HG03097 (cell line): ENCODE measurements at regions not wholly inside any gene's neighbourhood (a gene's known extent, or its start where the extent isn't known, plus 50 kb on each side); places are given as distances from the start of the nearest gene placed in this dataset.

Source experiments
- ATAC-seq: cut with Tn5 transposase; IDR thresholded peaks from one replicate; pipeline ENCODE4 v1.9.1; 2021; ENCODE audit not compliant: unreplicated experiment, low FRiP score

DNA sequence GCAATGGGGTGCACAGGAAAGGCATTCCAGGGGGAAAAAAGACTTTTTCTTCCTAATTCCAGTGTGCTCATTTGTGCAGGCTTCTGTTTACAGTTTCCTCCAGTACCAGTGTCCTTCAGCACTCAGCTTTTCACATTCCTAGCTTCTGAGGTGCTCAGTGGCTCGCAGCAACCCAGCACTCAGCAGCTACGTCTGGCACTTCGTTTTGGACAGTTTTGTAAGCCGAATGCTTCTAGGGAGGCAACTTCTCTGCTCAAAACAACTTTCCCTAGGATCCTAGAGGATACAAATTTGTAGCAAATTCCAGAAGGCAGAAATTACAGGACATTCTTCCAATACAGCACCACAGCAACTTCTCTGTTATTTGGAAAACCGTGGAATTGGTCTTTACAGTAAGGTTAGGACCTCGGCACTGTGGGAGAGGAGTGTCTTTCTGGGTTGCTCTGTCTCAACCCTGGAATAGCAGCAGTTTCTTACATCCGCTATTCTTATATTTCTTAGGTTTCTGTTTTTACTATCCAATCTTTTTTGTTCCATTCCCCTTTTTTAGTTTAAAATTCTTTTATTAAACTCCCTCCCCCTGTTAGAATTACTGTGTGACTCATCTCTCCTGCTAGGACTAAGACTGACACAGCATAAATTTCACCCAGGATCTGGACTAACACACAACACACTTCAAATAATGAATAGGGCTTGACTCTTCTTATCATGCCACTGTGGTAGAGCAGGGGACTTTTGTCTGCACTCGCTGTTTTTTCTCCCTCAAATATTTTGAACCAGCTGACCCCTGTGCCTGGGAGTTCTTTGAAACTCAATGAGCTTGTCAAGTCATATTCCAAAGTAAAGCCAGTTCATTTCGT lies 1314.7 kb downstream of the FSTL5 start:
- ATAC-seq, result no peak

DNA sequence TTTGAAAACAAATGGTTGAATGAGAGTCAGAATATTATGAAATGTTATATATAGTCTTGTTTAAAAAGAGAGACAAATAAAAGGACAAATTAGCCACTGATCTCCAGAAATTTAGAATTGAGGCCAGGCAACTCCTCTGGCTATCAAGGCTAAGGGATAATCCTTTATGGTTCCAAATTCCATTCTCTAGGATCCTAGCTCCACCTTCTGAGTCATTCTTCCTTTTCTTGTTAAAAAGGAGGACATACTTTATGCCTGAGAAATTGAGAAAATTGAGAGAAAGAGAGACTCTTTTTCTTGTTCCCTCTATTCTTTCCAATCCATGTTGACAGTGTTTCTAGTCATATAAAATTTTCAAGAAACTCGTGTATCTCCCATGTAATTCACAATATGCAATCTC lies 1299.5 kb downstream of the FSTL5 start:
- ATAC-seq, result no peak

DNA sequence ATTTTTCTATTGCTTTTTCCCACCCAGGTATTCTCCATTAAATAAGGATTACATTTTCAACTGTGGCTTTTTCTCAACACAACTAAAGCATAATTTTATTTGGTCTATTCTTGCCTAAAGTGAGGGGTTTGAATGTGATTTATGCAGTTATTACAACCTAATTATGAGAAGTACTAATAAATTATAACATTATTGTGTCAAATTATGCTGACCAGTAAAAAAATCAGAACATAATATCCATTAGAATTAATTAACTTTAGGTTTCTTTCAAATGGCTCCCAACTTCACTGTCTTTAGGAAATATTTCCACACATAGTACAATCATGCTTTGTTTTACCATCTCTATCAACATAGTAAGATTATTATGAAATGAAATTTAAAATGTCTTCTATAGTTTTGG lies 1293.9 kb downstream of the FSTL5 start:
- ATAC-seq, result no peak

DNA sequence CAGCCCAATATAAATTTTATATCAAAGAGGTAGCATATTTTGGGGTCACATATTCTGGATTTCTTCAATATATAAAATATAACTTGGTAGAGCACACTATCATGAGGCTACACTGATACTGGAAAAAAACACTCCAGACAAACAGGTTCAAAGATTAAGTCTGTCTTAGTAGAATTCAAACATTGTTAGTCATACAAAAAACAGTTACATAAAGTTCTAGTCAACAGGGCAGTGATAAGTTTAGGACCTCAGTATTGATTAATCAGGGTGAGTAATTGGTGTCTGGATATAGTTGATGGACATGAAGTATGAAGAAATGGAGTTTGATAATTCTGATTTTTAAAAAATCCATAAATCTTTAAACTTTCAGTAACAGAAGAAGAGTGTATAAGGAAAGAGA lies 1291.3 kb downstream of the FSTL5 start:
- ATAC-seq, result no peak

DNA sequence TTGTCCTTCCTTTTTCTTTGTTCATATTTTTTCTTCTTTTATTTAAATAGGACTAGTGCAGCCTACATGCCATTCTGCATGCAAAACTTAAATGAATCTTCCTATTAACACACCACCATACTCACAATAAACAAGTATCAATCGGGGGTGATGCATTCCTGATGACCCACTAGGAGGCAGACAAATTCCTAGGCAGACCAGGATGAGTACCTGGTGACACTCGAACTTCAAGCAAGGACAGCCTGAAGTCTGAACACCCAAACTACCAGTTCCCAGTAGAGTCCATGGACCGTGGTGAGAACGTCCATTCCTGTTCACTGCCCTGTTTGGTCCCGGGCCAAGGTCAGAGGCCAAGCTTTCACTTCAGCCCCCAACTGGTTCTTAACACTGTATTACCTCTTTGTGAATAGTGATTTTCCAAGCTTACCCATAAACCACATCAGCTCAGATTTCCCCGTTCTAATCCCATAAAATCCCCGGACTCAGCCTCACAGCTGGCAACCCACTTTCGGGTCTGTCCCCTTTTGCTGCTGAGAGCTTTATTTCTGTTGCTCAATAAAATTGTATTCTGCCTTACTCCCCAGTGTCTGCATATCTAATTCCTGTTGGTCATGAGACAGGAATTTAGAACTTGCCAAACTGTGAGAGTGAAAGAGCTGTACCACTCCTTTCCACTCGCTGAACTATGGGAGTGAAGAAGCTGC lies 1286.6 kb downstream of the FSTL5 start:
- no peak for ATAC-seq

DNA sequence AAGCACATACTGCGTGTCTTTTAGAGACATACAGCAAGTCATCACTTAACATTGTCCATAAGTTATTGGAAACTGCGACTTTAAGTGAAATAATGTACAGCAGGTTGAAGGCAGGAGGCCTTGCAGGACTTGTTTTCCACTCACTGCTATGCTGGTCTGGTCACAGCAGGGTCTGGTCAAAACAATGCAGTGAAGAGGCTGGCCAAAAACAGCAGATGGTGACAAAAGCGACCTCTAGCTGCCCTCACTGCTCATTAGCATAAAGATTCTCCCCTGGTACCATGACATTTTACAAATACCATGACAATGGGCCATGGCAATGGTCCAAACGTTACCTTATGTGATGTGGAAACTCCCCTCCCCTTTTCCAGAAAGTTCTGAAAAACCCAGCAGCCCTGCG lies 1283.6 kb downstream of the FSTL5 start:
- no peak for ATAC-seq

DNA sequence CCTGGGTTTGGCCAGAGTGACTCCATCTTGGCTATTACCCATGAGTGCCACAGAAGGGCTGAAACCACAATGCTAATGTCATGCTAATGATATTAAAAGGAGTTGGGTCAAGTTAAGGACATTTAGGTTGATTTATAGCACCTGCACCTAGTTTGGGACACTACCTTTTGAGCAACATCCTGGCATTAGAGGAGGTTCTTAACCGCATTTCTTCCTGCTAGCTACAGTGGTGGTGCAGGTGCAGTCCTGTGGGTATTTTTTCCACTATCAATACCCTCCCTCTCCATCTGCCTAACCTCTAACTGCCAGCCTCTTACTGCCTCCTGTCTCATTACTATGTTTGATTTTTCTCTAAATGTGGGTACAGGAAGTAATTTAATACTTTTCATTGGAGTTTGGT lies 1276.1 kb downstream of the FSTL5 start:
- ATAC-seq, result no peak

DNA sequence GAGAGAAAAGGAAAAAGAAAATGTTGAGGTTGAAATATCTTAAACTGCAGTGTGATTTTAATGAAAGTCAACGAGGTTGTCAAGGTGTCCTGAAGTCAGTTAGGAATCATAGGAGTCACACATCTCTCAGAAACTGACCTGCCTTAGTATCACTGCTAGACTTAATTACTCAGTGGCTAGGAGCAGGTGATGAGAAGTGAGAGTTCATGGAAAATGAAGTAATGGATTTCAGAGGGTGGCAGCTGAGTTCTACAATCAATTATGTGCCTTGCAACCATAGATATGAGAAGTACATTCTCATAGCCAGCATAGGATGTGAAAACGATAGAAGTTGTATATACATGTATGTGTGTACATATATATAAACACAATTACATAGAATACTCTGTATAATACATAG lies 1269.7 kb downstream of the FSTL5 start:
- ATAC-seq, result no peak

DNA sequence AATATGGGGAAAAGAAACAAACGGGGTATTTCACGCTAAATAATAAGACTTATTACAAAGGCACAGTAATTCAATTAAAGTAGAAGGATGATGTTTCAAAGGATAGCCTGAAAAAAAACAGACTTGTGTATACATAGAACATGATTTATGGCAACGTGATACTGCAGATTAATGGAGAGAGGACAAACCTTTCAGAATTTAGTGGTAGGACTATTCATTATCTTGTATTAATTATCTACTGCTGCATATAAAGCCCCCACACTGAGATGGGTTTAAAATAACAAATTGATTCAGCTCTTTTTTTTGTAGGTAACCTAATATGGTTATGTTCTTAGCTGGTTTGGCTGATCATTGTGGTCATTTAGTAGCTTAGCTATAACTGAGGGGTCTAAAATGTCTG lies 1269.0 kb downstream of the FSTL5 start:
- ATAC-seq, result no peak

DNA sequence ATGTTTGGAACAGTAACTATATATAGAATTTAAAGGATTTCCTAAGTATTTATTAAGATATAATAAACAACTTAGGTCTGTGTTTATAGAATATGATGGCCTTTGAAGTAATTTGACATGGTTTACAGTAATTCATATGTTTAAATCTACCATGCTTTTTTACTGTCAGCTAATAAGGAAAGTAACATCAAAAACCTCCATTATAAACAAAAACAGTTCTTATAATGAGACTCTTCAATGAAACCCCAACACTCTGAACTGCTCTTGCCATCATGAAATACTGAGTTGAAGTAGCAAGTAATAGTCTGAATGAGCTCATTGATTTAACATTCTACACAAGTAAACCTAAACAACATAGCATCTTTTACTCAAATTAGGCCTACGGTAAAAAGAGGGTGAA lies 1236.5 kb downstream of the FSTL5 start:
- no peak for ATAC-seq

DNA sequence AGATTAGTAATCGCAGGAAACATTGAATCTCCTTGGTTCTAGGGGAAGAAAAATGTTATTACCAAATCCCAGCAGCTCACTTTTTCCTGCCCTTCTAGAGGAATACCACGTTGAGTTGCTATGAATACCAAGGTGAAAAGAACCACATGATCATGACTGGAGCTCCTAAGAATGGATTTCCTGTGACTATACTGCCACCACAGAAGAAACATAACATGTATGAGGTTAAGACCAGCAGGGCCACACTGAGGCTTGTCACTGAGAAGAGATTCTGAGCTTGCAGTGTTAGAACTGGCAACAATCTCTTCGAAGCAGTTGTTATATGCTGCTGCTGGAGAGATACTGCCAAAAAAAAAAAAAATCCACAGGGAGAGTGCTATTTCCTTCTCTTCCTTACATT lies 1235.3 kb downstream of the FSTL5 start:
- no peak for ATAC-seq

DNA sequence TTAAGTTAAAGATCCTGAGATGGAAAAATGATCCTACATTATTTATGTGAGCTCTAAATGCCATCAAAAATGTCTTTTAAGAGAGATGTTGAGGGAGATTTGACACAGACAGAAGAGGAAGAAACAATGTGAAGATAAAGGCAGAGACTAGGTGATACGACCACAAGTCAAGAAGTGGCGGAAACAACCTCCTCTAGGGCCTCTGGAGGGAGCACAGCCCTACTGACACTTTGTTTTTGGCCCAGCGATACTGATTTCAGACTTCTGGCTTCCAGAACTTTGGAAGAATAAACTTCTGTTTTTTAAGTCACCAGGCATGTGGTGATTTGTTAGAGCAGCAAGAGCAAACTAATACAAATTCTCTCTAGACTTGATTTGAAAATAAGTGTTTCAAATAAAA lies 1216.1 kb downstream of the FSTL5 start:
- ATAC-seq, result no peak

DNA sequence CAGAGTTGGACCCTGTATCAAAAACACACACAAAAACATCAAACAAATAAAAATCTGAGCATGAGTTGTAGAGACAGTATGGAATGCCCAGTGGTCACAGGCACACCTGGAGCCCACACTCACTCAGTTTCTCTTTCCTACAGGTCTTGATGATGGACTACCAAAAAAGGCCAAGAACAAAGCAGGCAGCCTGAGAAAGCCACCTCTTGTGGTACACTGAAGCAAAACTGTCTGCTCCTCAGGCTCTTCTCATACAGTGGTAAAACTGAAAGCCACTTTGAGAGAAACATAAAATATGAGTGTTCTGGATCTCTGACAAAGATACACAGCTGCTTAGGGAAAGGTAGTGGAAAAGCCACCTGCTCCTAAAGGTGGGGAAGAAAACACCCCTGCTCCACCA lies 1206.9 kb downstream of the FSTL5 start:
- ATAC-seq, result no peak

DNA sequence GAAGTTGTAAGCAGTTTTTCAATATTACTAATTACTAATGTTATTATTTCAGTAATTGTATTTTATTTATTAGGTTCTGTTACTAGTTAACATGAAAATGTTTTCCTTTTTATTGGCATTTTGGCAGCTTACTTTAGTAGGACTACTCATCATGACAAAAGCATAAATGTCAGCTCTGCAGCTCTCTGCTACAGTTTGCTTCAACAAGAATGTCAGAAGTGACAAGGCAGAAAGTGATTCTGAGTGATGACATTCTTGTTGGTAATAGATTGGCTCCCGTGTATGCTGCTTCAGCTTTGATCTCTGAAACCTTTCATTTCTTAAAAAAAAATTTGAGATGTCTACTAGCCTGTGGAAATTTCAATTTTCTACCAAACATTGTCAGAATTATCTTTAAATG lies 1193.9 kb downstream of the FSTL5 start:
- no peak for ATAC-seq

DNA sequence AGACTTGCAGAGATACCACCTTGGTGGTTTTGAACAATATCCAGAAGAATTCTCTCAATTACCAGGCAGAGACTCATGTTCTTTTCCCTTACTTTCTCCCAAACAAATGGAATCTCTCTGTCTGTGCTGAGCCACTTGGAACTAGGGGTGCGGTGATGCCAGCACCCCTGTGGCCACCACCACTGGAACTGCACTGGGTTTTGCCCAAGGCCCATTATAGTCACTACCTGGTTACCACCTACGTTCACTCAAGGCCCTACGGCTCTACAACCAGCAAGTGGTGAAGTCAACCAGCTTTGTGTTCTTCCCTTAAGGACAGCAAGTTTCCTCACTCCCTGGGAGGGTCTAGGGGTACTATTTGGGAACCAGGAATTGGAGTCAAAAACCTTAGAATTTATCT lies 1183.7 kb downstream of the FSTL5 start:
- no peak for ATAC-seq

DNA sequence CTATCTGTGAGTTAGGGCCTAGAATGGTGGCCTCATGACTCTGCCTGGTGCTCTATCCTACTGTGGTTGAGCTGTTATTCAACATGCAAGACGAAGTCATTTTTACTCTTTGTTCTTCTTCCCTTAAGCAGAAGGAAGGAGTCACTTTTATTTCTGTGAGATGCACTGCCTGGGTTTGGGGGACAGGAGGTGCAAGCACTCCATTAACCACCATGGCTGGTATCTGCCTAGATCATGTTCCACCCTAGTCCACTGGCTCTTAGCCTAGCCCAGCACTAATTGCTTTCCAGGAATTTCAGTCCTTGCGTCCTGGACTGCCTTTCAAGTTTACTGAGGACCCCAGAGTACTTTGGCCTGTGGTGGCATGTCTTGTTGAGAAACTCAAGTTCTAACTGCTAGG lies 1182.7 kb downstream of the FSTL5 start:
- no peak for ATAC-seq

DNA sequence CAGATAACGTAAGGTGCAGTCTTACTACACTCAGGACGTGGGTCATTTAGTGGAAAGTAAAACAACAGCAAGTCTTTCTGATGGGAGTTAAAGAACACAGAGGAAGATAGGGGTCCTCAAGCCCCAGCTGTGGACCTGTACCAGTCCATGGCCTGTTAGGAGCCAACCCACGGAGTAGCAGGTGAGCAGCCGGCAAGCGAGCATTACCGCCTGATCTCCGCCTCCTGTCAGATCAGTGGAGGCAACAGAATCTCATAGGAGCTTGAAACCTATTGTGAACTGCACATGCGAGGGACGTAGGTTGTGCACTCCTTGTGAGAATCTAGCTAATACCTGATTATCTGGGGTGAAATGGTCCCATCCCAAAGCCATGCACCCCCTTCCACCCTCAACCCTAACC lies 1180.8 kb downstream of the FSTL5 start:
- ATAC-seq, result no peak

DNA sequence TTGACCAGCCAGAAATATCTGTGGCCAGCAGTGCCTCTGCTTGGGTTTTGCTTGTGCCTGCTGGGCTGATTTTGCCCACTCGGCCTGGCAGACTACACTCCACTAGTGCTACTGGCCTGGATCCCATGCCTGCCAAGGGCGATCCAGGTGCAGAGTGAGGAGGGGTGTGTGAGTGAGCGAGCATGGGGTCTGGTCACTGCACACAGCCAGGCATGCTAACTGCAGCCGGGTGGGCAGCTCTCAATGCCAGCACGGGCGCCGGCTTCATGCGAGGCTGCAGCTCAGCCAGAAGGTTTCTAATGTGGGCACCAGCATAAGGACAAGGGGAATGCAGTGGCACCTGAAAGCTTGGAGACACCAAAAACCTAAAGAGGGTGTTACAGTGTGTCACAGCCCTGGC lies 1161.4 kb downstream of the FSTL5 start:
- ATAC-seq, result no peak

DNA sequence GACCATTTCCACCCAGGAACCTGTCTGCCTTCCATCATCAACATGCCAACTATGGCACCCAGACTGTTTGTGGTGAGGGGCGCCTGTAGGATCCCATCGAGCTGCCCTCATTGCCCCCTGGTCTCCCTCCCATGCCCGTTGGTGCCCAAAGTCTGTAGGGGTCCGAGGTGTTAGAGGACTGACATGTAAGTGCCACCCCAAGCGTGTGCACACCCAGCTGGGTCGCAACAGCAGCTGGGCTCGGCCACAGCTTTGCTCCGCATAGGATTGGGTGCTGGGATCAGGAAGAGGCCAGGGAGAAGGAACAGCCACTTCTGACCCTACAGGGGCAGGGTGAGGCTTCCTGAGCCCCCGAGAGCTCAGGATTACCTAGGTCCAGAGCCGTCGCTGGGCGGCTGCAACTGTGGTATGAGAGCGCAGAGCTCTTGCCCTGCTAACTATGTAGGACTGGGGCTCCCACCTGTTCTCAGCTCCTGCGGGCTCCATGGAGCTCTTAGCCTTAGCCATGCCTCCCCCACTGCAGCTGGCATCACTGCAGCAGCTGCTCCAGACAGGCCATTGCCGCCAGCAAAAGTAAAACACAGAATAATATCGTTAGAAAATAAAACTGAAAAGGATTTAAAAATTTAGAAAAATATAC lies 1160.3 kb downstream of the FSTL5 start:
- no peak for ATAC-seq

DNA sequence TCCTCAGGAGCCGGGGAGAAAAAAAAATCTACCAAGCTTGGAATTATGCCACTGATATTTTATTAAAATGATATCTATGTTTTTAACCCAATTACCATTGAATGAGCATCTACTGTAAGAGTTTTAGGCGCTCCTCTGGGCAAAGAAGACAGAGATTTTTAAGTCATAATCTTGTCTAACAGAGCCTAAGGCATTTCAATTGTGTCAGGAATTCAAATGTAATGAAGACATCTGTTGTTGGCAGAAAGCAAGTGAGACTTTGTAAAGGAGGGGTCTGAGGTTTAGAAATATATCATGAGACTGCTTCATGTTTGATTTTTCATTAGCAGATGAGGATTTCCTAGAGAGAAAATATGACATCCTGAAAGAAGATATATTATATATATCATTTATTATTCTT lies 1158.1 kb downstream of the FSTL5 start:
- ATAC-seq, result no peak

DNA sequence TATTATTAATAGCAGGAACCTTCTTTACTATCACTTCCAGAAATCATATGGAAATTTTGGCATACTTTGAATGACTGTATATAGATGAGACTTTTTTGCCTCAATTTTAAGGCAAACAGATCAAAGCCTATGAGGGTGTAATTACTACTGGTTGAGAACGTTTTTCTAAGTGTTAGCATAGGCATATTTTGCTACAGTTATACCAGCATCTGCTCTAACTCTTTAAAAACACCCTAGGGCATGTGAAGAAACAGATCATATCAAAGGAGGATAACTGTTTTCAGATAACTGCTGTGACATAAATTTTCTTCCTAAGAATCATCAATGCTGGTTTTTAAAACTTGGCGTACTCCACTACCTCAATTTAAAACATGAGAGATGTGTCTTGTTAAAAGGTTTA lies 1155.3 kb downstream of the FSTL5 start:
- no peak for ATAC-seq

DNA sequence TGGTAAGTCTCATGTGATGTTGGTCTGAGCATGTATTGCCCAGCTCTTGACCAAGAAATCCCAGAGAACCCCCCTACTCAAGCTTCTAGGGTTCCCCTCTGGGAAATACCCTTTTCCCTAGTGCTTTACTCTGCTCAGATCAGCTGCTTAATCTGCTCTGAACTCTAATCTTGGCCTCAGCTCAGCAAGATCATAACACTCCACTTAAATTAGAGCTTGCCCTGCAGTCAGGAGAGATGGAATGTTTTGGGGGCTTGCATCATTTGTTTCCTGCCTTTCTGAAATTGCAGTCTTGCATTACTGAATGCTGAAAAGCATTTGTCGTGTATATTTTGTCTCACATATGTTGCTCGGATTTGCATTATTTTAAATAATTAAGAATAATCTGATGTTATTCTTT lies 1153.6 kb downstream of the FSTL5 start:
- no peak for ATAC-seq
